ENCODE measurements at regions not wholly inside any gene's neighbourhood (a gene's known extent, or its start where the extent isn't known, plus 50 kb on each side); places are given as distances from the start of the nearest gene placed in this dataset.

- intact Hi-C loops (cut with DNase I, micrococcal nuclease) = no loop called here
- Mint-ChIP-seq H3K27me3 (no peaks in the 10 kb centered on the region), H3K4me1 (ENCODE audit: low read depth) (peaks cover 34% of the 10 kb centered on the region), H3K9me3 (no peaks in the 10 kb centered on the region), H3K4me3 (no peak overlapping the region), H3K27ac (no peak overlapping the region), H3K36me3 (ENCODE audit: low read depth) (no peaks in the 10 kb centered on the region)
- Histone ChIP-seq H3K4me3 (ENCODE audit: low read length) (no peak overlapping the region), H3K27ac (ENCODE audit: low read depth in 1 of 2, low read length in 2 of 2) (no peak overlapping the region), H3K9me3 (ENCODE audit: control insufficient read depth in 1 of 2, insufficient read depth in 1 of 2, low read length in 2 of 2) (no peaks in the 10 kb centered on the region), H3K4me1 (ENCODE audit: insufficient read depth, low read length) (peaks cover 7% of the 10 kb centered on the region), H3K36me3 (ENCODE audit: insufficient read depth, low read length) (no peaks in the 10 kb centered on the region), H3K27me3 (ENCODE audit: control insufficient read depth in 1 of 2, insufficient read depth in 2 of 2, low read length in 2 of 2) (no peaks in the 10 kb centered on the region)
- TF ChIP-seq, protein P1, sequence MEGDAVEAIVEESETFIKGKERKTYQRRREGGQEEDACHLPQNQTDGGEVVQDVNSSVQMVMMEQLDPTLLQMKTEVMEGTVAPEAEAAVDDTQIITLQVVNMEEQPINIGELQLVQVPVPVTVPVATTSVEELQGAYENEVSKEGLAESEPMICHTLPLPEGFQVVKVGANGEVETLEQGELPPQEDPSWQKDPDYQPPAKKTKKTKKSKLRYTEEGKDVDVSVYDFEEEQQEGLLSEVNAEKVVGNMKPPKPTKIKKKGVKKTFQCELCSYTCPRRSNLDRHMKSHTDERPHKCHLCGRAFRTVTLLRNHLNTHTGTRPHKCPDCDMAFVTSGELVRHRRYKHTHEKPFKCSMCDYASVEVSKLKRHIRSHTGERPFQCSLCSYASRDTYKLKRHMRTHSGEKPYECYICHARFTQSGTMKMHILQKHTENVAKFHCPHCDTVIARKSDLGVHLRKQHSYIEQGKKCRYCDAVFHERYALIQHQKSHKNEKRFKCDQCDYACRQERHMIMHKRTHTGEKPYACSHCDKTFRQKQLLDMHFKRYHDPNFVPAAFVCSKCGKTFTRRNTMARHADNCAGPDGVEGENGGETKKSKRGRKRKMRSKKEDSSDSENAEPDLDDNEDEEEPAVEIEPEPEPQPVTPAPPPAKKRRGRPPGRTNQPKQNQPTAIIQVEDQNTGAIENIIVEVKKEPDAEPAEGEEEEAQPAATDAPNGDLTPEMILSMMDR (IDR thresholded peaks at IDR 0.05) = no peak
- DNase-seq (no peak), ATAC-seq (ENCODE audit: poor library complexity) (no peak)
- CTCF ChIA-PET = interaction anchor here (0.7 to 1.2 kb wide), 4 partner anchors 11 to 160 kb away, joined by 3 to 4 read pairs (median 4); no protein-coding TSS in a partner anchor
- POLR2A ChIA-PET = interaction anchor here (0.6 to 1.2 kb wide), 2 partner anchors 35 to 314 kb away, joined by 3 read pairs; partner anchors contain the start of gene SESN3
Observed at GRCh38 chr11:95545116-95545875, 244.3 kb downstream of the FAM76B start.

DNA sequence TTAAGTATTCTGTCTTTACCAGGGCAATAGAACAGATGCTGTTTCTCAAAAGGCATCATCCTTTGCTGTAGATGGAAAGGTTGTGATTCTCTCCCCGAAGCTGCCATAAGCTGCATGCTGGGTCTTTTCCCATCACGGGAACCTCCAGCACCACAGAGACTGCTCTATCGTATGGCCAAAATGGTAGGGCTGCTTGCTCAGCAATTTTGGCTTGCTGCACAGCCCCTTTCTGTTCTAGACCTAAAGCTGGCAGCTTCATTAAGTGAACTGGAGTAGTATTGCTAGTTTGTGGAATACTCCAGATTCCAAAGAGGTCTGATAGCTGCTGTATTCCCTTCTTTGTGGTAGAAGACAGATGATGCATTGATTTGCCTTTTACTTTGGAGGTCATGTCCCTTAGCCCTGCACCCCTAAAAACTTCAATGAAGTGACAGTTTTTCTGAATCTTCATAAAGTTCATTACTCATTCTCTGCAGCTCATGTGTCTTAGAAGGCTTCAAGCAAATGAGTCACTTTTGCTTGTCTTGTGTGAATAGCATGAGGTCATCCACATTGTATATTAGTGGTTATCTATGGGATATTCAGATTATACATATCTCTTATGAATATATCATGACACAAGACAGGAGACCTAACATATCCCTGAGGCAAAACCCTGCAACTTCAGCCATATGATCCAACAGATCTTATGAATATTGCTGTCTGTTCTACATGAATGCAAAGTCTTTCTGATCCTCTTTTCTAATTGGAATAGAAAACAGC, 245.3 kb downstream of the FAM76B start:
- POLR2A ChIA-PET = interaction anchor here (1.2 kb wide), 1 partner anchor 34 kb away, joined by 3 read pairs; no protein-coding TSS in a partner anchor
- Histone ChIP-seq H3K36me3 (ENCODE audit: insufficient read depth, low read length) (no peaks in the 10 kb centered on the region), H3K4me3 (ENCODE audit: low read length) (no peak overlapping the region), H3K27ac (ENCODE audit: low read depth in 1 of 2, low read length in 2 of 2) (no peak overlapping the region), H3K4me1 (ENCODE audit: insufficient read depth, low read length) (peaks cover 7% of the 10 kb centered on the region), H3K27me3 (ENCODE audit: control insufficient read depth in 1 of 2, insufficient read depth in 2 of 2, low read length in 2 of 2) (no peaks in the 10 kb centered on the region), H3K9me3 (ENCODE audit: control insufficient read depth in 1 of 2, insufficient read depth in 1 of 2, low read length in 2 of 2) (no peaks in the 10 kb centered on the region)
- TF ChIP-seq, protein P1 (IDR thresholded peaks at IDR 0.05) = no peak
- Mint-ChIP-seq H3K27ac (no peak overlapping the region), H3K36me3 (ENCODE audit: low read depth) (no peaks in the 10 kb centered on the region), H3K4me3 (no peak overlapping the region), H3K27me3 (no peaks in the 10 kb centered on the region), H3K9me3 (no peaks in the 10 kb centered on the region), H3K4me1 (ENCODE audit: low read depth) (peaks cover 27% of the 10 kb centered on the region)
- intact Hi-C loops (cut with DNase I, micrococcal nuclease) = no loop called here
- ATAC-seq (ENCODE audit: poor library complexity) = no peak
- DNase-seq = no peak
- CTCF ChIA-PET = interaction anchor here (0.9 to 1.2 kb wide), 2 partner anchors 12 to 18 kb away, joined by 3 to 4 read pairs; no protein-coding TSS in a partner anchor

- ChIA-PET POLR2A (no interaction called here), CTCF (no interaction called here)
- H3K4me1 ChIP-seq (ENCODE audit: insufficient read depth, low read length) = peaks cover 7% of the 10 kb centered on the region
- H3K4me3 Mint-ChIP-seq = no peak overlapping the region
- H3K9me3 Mint-ChIP-seq = no peaks in the 10 kb centered on the region
- no peak overlapping the region for H3K4me3 ChIP-seq (ENCODE audit: low read length)
- no peak for DNase-seq
- H3K27ac Mint-ChIP-seq = no peak overlapping the region
- no peaks in the 10 kb centered on the region for H3K36me3 ChIP-seq (ENCODE audit: insufficient read depth, low read length)
- no peaks in the 10 kb centered on the region for H3K27me3 Mint-ChIP-seq
- no peaks in the 10 kb centered on the region for H3K27me3 ChIP-seq (ENCODE audit: control insufficient read depth in 1 of 2, insufficient read depth in 2 of 2, low read length in 2 of 2)
- H3K9me3 ChIP-seq (ENCODE audit: control insufficient read depth in 1 of 2, insufficient read depth in 1 of 2, low read length in 2 of 2) = no peaks in the 10 kb centered on the region
- H3K4me1 Mint-ChIP-seq (ENCODE audit: low read depth) = peaks cover 17% of the 10 kb centered on the region
- TF ChIP-seq, protein P1 (IDR thresholded peaks at IDR 0.05) = no peak
- no peak for ATAC-seq (ENCODE audit: poor library complexity)
- no peak overlapping the region for H3K27ac ChIP-seq (ENCODE audit: low read depth in 1 of 2, low read length in 2 of 2)
- no peaks in the 10 kb centered on the region for H3K36me3 Mint-ChIP-seq (ENCODE audit: low read depth)
- intact Hi-C loops (cut with DNase I, micrococcal nuclease) = no loop called here
Observed at GRCh38 chr11:95542868-95543551, 246.6 kb downstream of the FAM76B start.
